HEK293 (cell line): ENCODE measurements at regions not wholly inside any gene's neighbourhood (a gene's known extent, or its start where the extent isn't known, plus 50 kb on each side); places are given as distances from the start of the nearest gene placed in this dataset.

Experiments
- CTCF ChIA-PET: fragments of 350-600 bp; formaldehyde crosslinking; extraction: SDS; loops from one replicate; lab custom pipeline; 2021; ENCODE audit warnings: antibody characterized with exemption; lab: Yijun Ruan, JAX
- POLR2A ChIA-PET: fragments of 300-600 bp; formaldehyde crosslinking; extraction: SDS; loops from one replicate; lab custom pipeline; 2020; ENCODE audit warnings: antibody characterized with exemption, inconsistent platforms; lab: Yijun Ruan, JAX
- H3K27ac ChIP-seq: fragments of 200-500 bp; sonication (Bioruptor generic); 2 replicates; pipeline ENCODE4 v1.5.1; 2014; ENCODE audit warnings: low read depth, low read length, control low read depth, inconsistent platforms; ENCODE audit errors: extremely low read depth
- H3K36me3 ChIP-seq, 2 experiments: fragments of 200-500 bp in 1 of 2; sonication (Bioruptor generic) in 1 of 2; 1 replicate in 1 of 2; 2 replicates in 1 of 2; pipeline ENCODE4 v1.5.1; 2014 to 2017; ENCODE audit warnings: inconsistent platforms in 2 of 2, low read length in 2 of 2; ENCODE audit not compliant: control insufficient read depth in 2 of 2, insufficient read depth in 1 of 2
- H3K4me1 ChIP-seq: fragments of 200-500 bp; sonication (Bioruptor generic); 2 replicates; pipeline ENCODE4 v1.5.1; 2014; ENCODE audit warnings: mild to moderate bottlenecking, low read length, inconsistent platforms; ENCODE audit not compliant: control insufficient read depth, insufficient read depth
- H3K4me3 ChIP-seq: 2 replicates; pipeline ENCODE4 v1.5.1; 2011; ENCODE audit warnings: low read depth, mild to moderate bottlenecking, control low read depth, low read length, moderate library complexity
- H3K9me3 ChIP-seq: fragments of 200-500 bp; sonication (Bioruptor generic); 2 replicates; pipeline ENCODE4 v1.5.1; 2014; ENCODE audit warnings: low read depth, low read length, inconsistent platforms; ENCODE audit not compliant: control insufficient read depth, insufficient read depth
- GFI1B ChIP-seq: fragments of 450-650 bp; formaldehyde crosslinking; IDR thresholded peaks from 2 replicates; pipeline ENCODE4 v1.5.1; 2016; ENCODE audit warnings: missing biosample characterization, missing genetic modification characterization
- GLIS2 ChIP-seq: fragments of 450-650 bp; formaldehyde crosslinking; IDR thresholded peaks from 2 replicates; pipeline ENCODE4 v1.5.1; 2016; ENCODE audit warnings: missing biosample characterization, missing genetic modification characterization
- PATZ1 ChIP-seq: fragments of 450-650 bp; formaldehyde crosslinking; IDR thresholded peaks from 2 replicates; pipeline ENCODE4 v1.5.1; 2016; ENCODE audit warnings: missing biosample characterization, missing genetic modification characterization
- SP7 ChIP-seq: fragments of 450-650 bp; formaldehyde crosslinking; IDR thresholded peaks from 2 replicates; pipeline ENCODE4 v1.5.1; 2016; ENCODE audit warnings: missing biosample characterization, missing genetic modification characterization
- TCF7L2 ChIP-seq: IDR thresholded peaks from 2 replicates; pipeline ENCODE4 v1.6.1; 2011; ENCODE audit warnings: low read depth, mild to moderate bottlenecking, inconsistent platforms, low read length, moderate library complexity, borderline replicate concordance
- WT1 ChIP-seq: fragments of 450-650 bp; formaldehyde crosslinking; IDR thresholded peaks from 2 replicates; pipeline ENCODE4 v1.5.1; 2016; ENCODE audit warnings: missing biosample characterization, missing genetic modification characterization
- ZBTB17 ChIP-seq: fragments of 450-650 bp; formaldehyde crosslinking; IDR thresholded peaks from 2 replicates; pipeline ENCODE4 v1.5.1; 2016; ENCODE audit warnings: missing biosample characterization, missing genetic modification characterization
- ZNF138 ChIP-seq: fragments of 450-650 bp; formaldehyde crosslinking; IDR thresholded peaks from 2 replicates; pipeline ENCODE4 v1.5.1; 2016; ENCODE audit warnings: missing biosample characterization, missing genetic modification characterization, borderline replicate concordance
- ZNF19 ChIP-seq: fragments of 450-650 bp; formaldehyde crosslinking; IDR thresholded peaks from 2 replicates; pipeline ENCODE4; 2016; ENCODE audit warnings: missing biosample characterization, missing genetic modification characterization, low read depth
- ZNF2 ChIP-seq: fragments of 450-650 bp; formaldehyde crosslinking; IDR thresholded peaks from 2 replicates; pipeline ENCODE4 v1.5.1; 2016; ENCODE audit warnings: missing biosample characterization, missing genetic modification characterization
- ZNF302 ChIP-seq: fragments of 450-650 bp; formaldehyde crosslinking; IDR thresholded peaks from 2 replicates; pipeline ENCODE4 v1.5.1; 2016; ENCODE audit warnings: missing biosample characterization, missing genetic modification characterization, low read depth
- ZNF404 ChIP-seq: fragments of 450-650 bp; formaldehyde crosslinking; IDR thresholded peaks from 2 replicates; pipeline ENCODE4 v1.5.1; 2017; ENCODE audit warnings: missing biosample characterization, missing genetic modification characterization
- ZNF473 ChIP-seq: fragments of 450-650 bp; formaldehyde crosslinking; IDR thresholded peaks from 2 replicates; pipeline ENCODE4 v1.5.1; 2017; ENCODE audit warnings: missing biosample characterization, missing genetic modification characterization
- ZNF510 ChIP-seq: fragments of 450-650 bp; formaldehyde crosslinking; IDR thresholded peaks from 2 replicates; pipeline ENCODE4 v1.5.1; 2018; ENCODE audit warnings: mild to moderate bottlenecking, missing genetic modification characterization, missing biosample characterization; ENCODE audit not compliant: insufficient replicate concordance
- ZNF561 ChIP-seq: fragments of 450-650 bp; IDR thresholded peaks from 2 replicates; pipeline ENCODE4 v1.5.1; 2018; ENCODE audit warnings: missing biosample characterization, missing genetic modification characterization, borderline replicate concordance
- ZNF621 ChIP-seq: fragments of 450-650 bp; formaldehyde crosslinking; IDR thresholded peaks from 2 replicates; pipeline ENCODE4 v1.5.1; 2017; ENCODE audit warnings: missing biosample characterization, missing genetic modification characterization
- ZNF626 ChIP-seq: fragments of 450-650 bp; sonication (Bioruptor Pico); formaldehyde crosslinking; IDR thresholded peaks from 2 replicates; pipeline ENCODE4 v1.5.1; 2018; ENCODE audit warnings: missing biosample characterization, missing genetic modification characterization, inconsistent platforms
- ZNF629 ChIP-seq: fragments of 450-650 bp; formaldehyde crosslinking; IDR thresholded peaks from 2 replicates; pipeline ENCODE4 v1.5.1; 2017; ENCODE audit warnings: missing biosample characterization, missing genetic modification characterization
- ZNF670 ChIP-seq: fragments of 450-650 bp; formaldehyde crosslinking; IDR thresholded peaks from 2 replicates; pipeline ENCODE4 v1.5.1; 2016; ENCODE audit warnings: missing biosample characterization, missing genetic modification characterization, low read depth
- ZNF692 ChIP-seq: fragments of 450-650 bp; formaldehyde crosslinking; IDR thresholded peaks from 2 replicates; pipeline ENCODE4 v1.5.1; 2016; ENCODE audit warnings: missing biosample characterization, missing genetic modification characterization
- ZNF707 ChIP-seq: fragments of 450-650 bp; formaldehyde crosslinking; IDR thresholded peaks from 2 replicates; pipeline ENCODE4 v1.5.1; 2016; ENCODE audit warnings: missing biosample characterization, missing genetic modification characterization
- ZNF777 ChIP-seq: fragments of 450-650 bp; formaldehyde crosslinking; IDR thresholded peaks from 2 replicates; pipeline ENCODE4 v1.5.1; 2017; ENCODE audit warnings: missing biosample characterization, missing genetic modification characterization, borderline replicate concordance
- TF ChIP-seq, protein P1 (sequence below): fragments of 450-650 bp; formaldehyde crosslinking; IDR thresholded peaks from 2 replicates; pipeline ENCODE4 v1.5.1; 2016; ENCODE audit warnings: missing biosample characterization, missing genetic modification characterization
- TF ChIP-seq, protein P2 (sequence below): fragments of 450-650 bp; formaldehyde crosslinking; IDR thresholded peaks from 2 replicates; pipeline ENCODE4 v1.5.1; 2016; ENCODE audit warnings: missing biosample characterization, missing genetic modification characterization
- TF ChIP-seq, protein P3 (sequence below): fragments of 450-650 bp; formaldehyde crosslinking; IDR thresholded peaks from 2 replicates; pipeline ENCODE4 v1.5.1; 2016; ENCODE audit warnings: missing biosample characterization, missing genetic modification characterization
- TF ChIP-seq, protein P4 (sequence below): fragments of 450-650 bp; formaldehyde crosslinking; IDR thresholded peaks from 2 replicates; pipeline ENCODE4 v1.5.1; 2016; ENCODE audit warnings: missing biosample characterization, missing genetic modification characterization

- H3K4me3 ChIP-seq = no peak overlapping the region
- H3K27ac ChIP-seq = no peak overlapping the region
- no peaks in the 10 kb centered on the region for H3K4me1 ChIP-seq
- ChIA-PET CTCF (interaction anchor here (0.7 kb wide), 1 partner anchor 621 kb away, joined by 3 read pairs; no protein-coding TSS in a partner anchor), POLR2A (no interaction called here)
- no peaks in the 10 kb centered on the region for H3K9me3 ChIP-seq
- H3K36me3 ChIP-seq = no peaks in the 10 kb centered on the region
- TF ChIP-seq ZNF302 (tag by site-specific recombination) (no peak), GLIS2 (tag by site-specific recombination) (no peak), ZNF777 (tag by site-specific recombination) (no peak), ZNF404 (no peak), PATZ1 (tag by site-specific recombination) (no peak), ZNF561 (no peak), ZNF621 (tag by site-specific recombination) (no peak), ZNF473 (tag by site-specific recombination) (no peak), WT1 (tag by site-specific recombination) (no peak), ZNF670 (no peak), SP7 (tag by site-specific recombination) (no peak), ZBTB17 (tag by site-specific recombination) (no peak), ZNF19 (no peak), ZNF626 (tag by site-specific recombination) (no peak), ZNF2 (no peak), ZNF707 (tag by site-specific recombination) (no peak)
- TF ChIP-seq, protein P1, sequence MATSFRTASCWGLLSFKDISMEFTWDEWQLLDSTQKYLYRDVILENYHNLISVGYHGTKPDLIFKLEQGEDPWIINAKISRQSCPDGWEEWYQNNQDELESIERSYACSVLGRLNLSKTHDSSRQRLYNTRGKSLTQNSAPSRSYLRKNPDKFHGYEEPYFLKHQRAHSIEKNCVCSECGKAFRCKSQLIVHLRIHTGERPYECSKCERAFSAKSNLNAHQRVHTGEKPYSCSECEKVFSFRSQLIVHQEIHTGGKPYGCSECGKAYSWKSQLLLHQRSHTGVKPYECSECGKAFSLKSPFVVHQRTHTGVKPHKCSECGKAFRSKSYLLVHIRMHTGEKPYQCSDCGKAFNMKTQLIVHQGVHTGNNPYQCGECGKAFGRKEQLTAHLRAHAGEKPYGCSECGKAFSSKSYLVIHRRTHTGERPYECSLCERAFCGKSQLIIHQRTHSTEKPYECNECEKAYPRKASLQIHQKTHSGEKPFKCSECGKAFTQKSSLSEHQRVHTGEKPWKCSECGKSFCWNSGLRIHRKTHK (tag by site-specific recombination) = no peak
- TF ChIP-seq, protein P2, sequence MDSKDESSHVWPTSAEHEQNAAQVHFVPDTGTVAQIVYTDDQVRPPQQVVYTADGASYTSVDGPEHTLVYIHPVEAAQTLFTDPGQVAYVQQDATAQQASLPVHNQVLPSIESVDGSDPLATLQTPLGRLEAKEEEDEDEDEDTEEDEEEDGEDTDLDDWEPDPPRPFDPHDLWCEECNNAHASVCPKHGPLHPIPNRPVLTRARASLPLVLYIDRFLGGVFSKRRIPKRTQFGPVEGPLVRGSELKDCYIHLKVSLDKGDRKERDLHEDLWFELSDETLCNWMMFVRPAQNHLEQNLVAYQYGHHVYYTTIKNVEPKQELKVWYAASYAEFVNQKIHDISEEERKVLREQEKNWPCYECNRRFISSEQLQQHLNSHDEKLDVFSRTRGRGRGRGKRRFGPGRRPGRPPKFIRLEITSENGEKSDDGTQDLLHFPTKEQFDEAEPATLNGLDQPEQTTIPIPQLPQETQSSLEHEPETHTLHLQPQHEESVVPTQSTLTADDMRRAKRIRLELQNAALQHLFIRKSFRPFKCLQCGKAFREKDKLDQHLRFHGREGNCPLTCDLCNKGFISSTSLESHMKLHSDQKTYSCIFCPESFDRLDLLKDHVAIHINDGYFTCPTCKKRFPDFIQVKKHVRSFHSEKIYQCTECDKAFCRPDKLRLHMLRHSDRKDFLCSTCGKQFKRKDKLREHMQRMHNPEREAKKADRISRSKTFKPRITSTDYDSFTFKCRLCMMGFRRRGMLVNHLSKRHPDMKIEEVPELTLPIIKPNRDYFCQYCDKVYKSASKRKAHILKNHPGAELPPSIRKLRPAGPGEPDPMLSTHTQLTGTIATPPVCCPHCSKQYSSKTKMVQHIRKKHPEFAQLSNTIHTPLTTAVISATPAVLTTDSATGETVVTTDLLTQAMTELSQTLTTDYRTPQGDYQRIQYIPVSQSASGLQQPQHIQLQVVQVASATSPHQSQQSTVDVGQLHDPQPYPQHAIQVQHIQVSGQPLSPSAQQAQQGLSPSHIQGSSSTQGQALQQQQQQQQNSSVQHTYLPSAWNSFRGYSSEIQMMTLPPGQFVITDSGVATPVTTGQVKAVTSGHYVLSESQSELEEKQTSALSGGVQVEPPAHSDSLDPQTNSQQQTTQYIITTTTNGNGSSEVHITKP (tag by site-specific recombination) = no peak
Observed at GRCh38 chr3:78313332-78313731, 1273.4 kb downstream of the ROBO2 start.

DNA sequence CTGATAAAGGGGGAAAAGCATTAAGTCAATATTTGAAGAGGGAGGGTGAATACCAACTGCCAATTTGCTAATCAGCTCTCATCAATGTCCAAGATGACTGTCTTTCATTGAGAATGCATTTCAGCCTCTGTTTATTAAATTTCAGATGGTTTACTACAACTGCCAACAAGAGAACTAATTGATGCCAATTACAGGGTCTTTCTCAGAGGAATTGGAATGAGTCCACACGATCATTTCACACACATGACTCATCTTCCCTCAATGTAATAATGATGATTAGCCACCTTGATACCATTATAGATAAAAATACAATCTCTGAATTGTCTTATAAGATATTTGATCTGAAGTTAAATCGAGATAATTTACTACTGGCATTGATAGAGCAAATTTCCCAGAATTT, 1274.4 kb downstream of the ROBO2 start:
- no peak overlapping the region for H3K27ac ChIP-seq
- ChIA-PET POLR2A (no interaction called here), CTCF (no interaction called here)
- H3K9me3 ChIP-seq = no peaks in the 10 kb centered on the region
- no peaks in the 10 kb centered on the region for H3K4me1 ChIP-seq
- no peak overlapping the region for H3K4me3 ChIP-seq
- H3K36me3 ChIP-seq = no peaks in the 10 kb centered on the region
- TF ChIP-seq ZNF629 (tag by site-specific recombination) (no peak), ZNF138 (tag by site-specific recombination) (no peak), ZNF510 (tag by site-specific recombination) (no peak), GFI1B (tag by site-specific recombination) (no peak), TCF7L2 (no peak), ZNF692 (tag by site-specific recombination) (no peak)
- TF ChIP-seq, protein P3, sequence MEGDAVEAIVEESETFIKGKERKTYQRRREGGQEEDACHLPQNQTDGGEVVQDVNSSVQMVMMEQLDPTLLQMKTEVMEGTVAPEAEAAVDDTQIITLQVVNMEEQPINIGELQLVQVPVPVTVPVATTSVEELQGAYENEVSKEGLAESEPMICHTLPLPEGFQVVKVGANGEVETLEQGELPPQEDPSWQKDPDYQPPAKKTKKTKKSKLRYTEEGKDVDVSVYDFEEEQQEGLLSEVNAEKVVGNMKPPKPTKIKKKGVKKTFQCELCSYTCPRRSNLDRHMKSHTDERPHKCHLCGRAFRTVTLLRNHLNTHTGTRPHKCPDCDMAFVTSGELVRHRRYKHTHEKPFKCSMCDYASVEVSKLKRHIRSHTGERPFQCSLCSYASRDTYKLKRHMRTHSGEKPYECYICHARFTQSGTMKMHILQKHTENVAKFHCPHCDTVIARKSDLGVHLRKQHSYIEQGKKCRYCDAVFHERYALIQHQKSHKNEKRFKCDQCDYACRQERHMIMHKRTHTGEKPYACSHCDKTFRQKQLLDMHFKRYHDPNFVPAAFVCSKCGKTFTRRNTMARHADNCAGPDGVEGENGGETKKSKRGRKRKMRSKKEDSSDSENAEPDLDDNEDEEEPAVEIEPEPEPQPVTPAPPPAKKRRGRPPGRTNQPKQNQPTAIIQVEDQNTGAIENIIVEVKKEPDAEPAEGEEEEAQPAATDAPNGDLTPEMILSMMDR (tag by site-specific recombination) = no peak
- TF ChIP-seq, protein P4, sequence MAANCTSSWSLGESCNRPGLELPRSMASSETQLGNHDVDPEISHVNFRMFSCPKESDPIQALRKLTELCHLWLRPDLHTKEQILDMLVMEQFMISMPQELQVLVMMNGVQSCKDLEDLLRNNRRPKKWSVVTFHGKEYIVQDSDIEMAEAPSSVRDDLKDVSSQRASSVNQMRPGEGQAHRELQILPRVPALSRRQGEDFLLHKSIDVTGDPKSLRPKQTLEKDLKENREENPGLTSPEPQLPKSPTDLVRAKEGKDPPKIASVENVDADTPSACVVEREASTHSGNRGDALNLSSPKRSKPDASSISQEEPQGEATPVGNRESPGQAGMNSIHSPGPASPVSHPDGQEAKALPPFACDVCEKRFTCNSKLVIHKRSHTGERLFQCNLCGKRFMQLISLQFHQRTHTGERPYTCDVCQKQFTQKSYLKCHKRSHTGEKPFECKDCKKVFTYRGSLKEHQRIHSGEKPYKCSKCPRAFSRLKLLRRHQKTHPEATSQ (tag by site-specific recombination) = no peak
